GM12891 (cell line): ENCODE measurements at regions not wholly inside any gene's neighbourhood (a gene's known extent, or its start where the extent isn't known, plus 50 kb on each side); places are given as distances from the start of the nearest gene placed in this dataset.

ENCODE experiments used
- PAX5 ChIP-seq: IDR thresholded peaks from 2 replicates; pipeline ENCODE4 v1.6.1; 2011; ENCODE audit warnings: low read length, moderate library complexity, mild to moderate bottlenecking; ENCODE audit not compliant: insufficient read depth, severe bottlenecking
- POLR2A ChIP-seq: IDR thresholded peaks from 2 replicates; pipeline ENCODE4 v1.6.1; 2011; ENCODE audit warnings: low read depth, low read length, control low read depth
- POLR2AphosphoS5 ChIP-seq: IDR thresholded peaks from 2 replicates; pipeline ENCODE4 v1.6.1; 2011; ENCODE audit warnings: low read depth, low read length, control low read depth
- SPI1 ChIP-seq: IDR thresholded peaks from 2 replicates; pipeline ENCODE4 v1.6.1; 2011; ENCODE audit warnings: low read depth, low read length, control low read depth
- TAF1 ChIP-seq: IDR thresholded peaks from 2 replicates; pipeline ENCODE4 v1.6.1; 2011; ENCODE audit warnings: low read depth, low read length, control low read depth

GRCh38 chr9:85246541-85246940, 495.2 kb downstream of the AGTPBP1 start:
- TF ChIP-seq TAF1 (no peak), POLR2A (no peak), POLR2AphosphoS5 (no peak), PAX5 (no peak), SPI1 (no peak)
